T-helper 1 cell (primary cell): ENCODE measurements at regions not wholly inside any gene's neighbourhood (a gene's known extent, or its start where the extent isn't known, plus 50 kb on each side); places are given as distances from the start of the nearest gene placed in this dataset.

Experiments used
- DNase-seq, 5 donors: peaks; one replicate each; pipeline ENCODE4 v3.0.0-alpha.2; 2012 to 2020

DNA sequence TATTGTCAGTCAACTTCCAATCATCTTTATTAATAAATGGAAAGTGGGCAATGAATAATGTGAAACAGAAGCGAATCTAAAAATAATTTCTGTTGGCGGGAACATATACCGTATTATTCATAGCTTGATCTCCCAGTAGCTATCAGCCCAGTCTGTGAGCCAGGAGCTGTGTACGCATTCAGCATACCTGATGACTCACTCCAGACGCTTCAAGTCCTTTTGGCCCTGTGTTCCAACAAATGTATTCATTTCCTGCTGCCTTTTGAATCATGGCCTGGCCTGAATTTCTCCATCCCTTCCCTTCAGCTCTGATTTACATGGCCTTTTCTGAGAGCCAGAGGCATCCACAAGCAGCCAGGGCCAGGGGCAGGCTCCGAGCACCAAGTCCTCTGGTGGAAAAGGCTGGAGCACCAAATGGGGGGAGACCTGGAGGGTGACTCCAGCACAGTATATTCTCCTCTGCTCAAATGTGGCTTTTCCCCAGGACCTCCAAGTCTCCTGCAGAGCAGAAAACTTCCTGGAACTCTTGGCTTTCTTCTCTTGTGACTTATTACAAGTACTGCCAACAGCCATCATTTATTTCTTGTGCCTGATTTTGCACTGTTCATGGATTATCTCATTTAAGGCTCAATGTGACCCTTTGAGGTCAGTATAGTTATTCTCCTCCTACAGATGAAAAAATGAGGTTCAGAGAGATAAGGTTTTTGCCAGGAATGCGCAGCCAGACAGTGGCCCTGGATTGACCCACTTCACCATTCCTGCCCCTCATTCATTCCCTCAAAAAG lies 108.7 kb downstream of the EN1 start:
- DNase-seq: no peak

DNA sequence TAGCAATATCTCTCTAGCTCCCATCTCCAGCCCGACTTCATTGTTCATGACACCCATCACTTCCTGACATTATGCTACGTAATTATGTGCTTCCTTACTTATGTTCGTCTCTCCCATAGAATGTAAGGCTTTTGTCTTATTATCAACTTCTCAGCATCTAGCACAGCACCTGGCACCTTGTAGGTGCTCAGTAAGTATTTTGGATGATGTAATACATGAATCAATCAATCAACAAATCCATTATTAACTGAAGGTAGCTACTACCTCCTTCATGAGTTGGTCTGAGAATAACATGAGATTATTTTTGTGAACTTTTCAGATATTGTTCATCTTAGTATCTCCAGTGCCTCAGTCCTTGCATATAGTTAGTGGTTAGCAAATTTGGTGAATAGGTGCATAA lies 109.3 kb downstream of the EN1 start:
- no peak for DNase-seq

DNA sequence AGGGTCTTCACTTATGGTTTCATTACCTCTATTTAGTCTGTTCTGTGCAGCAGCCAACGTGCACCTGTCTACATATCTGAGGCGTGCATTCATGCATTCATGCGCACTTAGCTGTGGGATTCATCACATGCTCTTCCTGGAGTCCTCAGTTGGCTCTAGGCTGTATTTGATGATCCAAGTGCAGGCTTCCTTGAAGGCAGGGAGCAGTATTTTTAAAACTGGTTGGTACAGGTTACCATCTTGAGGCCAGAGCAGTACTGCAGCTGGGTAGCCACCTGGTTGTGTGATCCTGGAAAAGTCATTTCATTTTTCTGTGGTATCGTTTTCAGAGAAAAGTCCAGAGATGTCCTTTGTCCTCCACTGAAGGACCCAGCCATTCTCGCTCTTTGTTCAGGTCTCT lies 109.8 kb downstream of the EN1 start:
- no peak for DNase-seq

DNA sequence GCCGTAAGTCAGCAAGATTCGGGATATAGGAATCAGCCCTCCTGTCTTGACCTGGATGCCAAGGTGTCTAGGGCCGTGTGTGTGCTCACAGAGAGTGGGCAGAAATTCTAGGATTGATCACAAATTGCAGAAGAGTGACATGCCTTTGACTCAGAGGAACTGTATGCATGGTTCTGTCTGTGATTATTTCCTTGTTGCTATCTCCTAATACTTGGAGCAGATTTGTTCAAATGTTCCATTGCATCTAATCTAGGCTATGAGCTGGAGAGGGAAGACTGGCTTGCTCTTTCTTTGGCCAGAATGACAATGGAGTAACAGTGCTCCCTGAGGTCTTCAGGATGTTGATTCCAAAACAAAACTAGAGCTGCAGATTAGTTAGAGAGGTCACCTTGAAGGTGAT lies 115.0 kb downstream of the EN1 start:
- DNase-seq: no peak

DNA sequence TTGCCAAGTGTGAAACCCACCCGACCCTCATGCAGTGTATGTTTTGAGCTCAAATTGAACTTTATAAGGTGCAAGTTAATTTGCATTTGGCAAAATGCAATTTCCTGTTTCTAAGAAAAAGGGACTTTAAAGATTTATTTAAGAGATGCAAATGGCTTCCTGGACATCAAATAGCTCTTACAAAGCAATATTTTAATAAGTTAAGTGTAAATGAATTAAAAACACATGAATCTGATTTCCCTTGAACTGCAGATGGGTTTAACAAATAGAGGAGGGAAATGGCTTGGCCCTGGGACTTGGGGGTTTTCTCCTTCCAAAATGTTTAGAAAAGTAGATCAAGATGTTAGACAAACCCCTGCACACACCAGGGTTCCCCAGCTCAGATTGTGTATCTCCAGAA lies 116.0 kb downstream of the EN1 start:
- DNase-seq: no peak

DNA sequence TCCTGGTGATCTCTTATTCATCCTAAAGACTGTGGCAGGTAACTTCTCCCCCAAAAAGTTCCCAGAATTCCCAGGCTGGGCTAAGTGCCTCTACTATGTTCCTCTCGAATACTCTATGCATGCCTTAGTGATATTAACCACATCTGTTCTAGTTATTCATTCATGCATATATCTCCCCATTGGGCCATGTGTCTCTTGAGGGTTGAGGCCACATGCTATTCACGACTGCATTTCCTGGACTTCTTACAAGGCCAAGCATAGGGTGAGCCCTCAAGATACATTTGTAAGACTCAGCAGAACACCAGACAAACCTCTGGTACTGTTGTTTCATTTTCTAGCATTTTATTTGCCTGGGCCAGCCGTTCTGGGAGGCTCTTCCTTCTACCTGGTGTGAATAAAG lies 117.0 kb downstream of the EN1 start:
- no peak for DNase-seq

DNA sequence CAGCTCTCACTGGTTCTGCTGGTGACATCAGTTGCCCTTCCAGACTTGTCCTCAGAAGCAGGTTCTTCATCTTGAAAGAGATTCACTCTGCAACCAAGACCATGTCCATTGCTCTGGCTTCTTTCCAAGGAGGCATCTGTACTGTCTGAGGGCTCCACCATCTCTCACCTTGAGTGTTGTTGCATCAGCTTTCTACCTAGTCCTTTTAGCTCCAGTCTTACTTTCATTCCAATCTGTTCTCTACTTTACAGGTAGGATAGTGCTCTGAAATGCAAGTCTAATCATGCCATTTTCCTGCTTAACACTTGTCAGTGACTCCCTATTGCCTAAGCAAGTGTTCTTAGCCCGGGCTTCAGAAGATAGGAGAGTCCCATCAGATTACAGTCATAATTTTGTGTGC lies 117.7 kb downstream of the EN1 start:
- DNase-seq: no peak

DNA sequence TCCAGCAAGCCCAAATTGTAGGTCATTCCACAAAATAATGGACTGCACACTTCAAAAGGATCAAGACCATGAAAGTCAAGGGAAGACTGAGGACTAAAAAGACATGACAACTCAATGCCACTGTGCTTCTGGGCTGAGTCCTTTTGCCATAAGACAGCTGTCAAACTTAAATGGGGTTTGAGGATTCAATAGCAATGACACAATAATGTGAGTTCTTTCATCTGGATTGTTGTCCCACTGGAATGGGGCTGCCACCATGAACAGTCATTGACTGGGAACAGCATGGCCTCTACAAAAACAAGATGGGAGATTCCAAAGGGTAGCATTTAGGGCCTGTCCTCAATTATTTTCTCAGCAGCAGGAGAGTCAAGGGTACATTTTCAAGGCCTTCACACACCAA lies 118.5 kb downstream of the EN1 start:
- no peak for DNase-seq

DNA sequence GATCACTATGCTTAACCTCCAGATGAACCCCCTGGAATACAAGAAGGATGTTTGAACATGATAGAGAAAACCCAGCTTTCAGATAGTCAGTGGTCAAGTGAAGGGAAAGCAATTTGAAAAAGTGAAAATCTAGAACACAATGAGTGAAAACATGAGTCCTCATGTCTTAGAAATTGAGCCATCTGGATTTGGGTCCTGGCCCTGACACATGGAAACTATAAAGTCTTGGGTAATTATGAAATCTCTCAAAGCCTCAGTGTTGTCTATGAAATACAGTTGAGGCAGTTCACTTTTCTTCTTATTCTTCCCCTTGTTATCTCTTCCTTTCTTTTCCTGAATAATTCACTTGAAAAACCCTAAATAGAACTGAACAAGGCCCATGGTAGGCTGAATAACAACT lies 120.6 kb downstream of the EN1 start:
- DNase-seq: no peak

DNA sequence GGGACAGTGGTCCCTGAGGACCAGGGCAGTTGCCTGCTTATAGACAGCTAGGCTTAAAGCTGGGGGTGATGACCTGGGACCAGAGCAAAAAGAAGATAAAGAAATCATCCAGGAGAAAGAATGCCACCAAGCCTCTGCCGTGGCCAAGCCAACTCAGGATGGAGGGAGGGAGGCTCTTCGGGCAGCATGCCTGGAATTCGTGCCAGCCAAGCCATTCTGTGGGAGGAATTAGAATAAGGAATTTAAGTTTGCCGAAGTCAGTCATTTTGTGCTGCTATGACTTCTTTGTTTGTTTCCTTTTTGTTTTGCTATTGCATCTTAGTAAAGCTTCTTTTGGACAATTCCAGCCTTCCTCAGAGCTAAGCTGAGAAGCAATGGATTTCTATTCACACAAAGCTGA lies 124.1 kb downstream of the EN1 start:
- no peak for DNase-seq

DNA sequence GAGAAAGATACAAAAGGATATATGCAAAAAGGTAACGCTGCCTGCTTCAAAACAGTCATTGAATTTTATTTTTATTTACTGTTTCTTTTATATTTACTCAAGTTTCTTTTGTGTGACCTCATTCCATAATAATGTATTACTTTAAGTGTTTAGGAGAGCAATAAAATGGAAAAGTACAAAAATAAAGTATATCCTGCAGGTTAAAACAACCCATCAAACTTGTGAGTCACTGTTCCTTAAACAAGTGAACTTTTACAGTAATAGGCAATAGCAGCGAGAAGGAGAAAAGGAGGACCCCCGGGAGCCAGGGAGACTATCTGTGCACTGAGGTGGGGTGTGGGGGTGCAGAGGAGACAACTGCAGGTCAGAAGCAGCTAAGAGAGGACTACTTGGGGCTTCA lies 124.5 kb downstream of the EN1 start:
- no peak for DNase-seq

DNA sequence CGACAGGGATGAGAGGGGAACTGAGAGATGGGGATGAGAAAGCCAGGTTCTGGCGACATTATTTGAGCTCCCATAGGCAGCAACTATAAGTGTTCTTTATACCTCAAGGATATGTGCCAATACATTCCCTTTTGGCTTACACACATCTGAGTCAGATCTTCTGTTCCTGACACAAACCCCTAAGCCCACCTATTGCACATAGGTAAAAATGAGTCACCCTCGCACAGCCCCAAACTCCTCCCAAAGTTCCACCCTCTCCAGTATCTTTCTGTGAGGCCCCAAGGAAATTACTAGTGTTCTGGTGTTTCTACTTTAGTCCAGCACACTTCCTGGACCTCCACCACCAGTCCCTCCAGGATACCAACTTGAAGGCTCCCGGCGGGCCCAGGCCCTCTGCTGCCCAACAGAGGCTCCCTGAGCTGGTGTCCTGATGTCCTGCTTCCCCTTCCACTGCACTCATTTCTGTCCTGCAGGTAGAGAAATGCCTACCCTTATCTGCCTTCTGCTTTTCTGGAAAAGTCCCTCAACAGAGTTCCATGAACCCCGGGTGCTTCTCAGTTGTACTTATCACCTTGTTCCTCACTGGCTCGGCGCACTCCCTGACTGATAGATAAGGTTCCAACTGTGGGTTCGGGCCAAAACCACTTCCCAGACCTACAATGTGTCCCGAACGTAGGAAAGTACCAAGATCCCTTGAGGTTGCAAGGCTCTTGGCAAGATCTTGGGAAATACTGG lies 125.5 kb downstream of the EN1 start:
- DNase-seq: no peak

DNA sequence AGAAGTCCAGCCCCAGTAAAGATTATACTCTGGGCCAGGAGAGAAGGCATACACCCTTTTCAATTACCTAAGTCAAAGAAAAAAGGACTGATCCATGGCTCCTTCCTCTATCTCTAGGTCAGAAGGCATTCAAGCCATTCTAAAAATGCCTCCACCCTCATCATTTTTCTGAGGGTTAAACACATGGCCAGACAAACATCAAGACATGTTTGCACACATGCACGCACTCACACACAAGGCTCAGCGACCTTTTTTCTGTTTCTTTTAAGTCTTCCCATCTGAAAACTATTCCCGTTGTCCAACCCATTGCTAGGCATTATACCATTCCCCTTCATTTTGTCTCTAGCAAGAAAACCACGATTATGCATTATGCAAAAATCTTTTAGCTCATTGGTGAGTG lies 126.6 kb downstream of the EN1 start:
- DNase-seq: no peak

DNA sequence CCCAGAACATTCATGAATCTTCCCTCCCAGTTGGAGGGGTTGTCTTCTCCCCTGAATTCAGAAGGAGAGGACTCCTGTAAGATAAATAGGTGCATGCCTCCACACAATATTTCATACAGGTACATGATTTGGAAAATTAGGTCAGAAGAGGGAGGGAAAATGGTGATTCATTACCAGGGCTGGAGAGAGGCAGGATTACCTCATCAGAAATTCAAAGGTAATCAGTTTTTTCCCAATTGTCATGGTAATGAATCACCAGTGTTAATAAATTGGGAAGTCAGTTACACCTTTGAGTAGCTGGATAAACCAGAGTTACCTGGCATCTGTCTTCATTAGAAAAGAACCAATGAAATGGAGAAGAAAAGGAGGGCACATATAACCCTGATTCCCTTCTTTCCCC lies 128.5 kb downstream of the EN1 start:
- DNase-seq: no peak

DNA sequence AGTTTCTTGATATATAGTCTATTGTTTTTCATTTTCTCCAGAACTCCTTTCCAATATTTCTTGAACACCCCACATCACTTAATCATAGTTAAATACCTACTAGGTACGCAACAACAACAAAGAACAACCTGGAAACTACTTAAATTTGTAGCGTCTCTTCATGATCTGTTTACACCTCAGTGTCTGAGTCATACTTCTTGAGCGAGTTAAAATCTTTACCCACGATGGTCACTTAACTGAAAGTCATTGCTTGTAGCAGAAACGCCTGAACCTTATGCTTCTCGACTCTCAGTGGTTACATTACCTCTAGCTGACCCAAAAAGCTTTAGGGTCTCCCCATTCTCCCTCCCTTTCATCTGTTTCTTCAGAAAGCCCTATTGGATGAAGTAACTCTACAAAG lies 131.3 kb downstream of the EN1 start:
- DNase-seq: no peak

DNA sequence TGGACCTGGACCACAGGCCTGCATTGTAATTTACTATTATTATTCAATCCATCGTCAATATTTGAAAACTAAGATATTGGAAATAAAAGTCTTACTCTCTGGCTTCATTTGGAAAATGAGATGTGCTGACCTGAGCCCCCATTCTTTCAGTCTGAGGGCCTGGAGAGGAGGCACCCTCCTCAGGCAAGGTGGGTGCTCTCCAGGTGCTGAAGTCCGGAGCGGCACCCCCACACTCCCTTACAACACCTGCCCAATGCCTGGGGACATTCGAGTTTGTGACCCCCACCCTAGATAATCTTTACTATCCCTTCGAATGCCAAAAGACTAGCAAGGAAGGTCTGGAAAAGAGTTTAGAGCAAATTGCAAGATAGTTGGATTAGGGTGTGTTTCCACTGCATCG lies 133.3 kb downstream of the EN1 start:
- DNase-seq: no peak

DNA sequence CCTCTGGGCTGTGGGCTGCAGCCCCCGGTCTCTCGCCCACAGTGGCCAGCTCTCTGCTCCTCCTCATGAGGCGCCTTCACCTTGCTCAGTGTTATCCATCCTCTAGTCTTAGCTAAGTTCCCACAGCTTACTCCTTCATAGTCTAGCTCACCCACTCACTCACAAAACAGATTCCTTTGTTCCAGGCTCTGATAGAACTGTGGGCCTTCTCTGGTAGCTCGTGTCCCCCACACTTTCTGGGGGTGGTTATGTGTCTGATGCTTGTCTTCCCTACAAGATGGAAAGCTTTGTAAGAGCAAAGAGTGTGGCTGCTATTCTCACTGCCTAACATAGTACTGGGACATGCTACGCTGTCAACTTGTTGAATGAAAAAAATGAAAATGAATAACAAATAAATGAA lies 135.8 kb downstream of the EN1 start:
- DNase-seq: no peak

DNA sequence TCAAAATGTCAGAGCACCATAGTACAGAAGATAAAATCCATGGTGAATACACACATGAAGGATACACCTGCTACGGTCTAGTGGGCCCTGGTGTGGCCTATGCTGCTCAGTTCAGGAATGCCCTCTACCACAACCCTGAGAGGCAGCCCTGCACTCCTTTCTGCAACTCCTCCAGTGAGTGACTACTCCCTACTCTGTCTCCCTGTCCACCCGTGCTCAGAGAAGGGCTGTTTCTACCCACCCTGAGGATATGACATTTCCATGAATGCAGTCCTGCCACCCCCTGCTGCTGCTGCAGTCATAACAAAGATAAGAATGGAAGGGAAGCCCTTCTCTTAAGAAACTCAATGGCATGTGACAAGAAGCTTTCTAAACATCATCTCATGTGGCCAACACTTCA lies 137.0 kb downstream of the EN1 start:
- DNase-seq: no peak

DNA sequence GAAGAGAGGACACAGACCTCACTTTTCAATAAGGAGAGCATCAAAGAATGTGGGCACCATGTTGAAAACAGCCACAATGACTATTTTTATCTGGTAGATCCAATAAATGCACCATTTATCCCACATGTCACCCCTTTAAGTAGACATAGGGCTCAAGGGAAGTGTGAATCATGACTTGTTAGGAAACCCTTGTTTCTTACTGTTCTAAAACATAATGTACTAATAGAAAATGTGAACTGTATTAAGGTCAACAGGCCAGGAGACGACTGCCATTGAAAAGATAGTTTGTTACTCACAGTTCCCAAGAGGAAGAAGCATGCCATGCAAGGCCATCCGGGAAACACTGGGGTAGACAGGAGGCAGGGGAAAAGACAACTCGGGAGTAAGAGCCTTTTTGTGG lies 137.7 kb downstream of the EN1 start:
- no peak for DNase-seq

DNA sequence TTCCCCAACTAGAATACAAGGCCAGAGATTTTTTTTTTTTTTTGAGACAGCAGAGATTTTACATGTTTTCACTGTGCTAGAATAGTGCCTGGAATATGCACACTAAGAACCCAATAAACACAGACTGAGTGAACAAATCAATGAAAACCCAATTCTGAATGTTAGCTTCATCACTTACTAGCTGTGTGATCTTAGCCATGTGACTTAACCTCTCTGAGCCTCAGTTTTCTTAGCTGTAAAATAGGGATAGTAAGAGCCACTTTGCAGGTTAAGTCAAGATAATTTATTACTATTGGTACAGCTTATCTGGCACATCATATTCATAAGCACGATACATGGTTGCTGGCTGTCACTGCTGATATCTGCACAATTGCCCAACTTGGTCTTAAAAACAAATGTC lies 140.6 kb downstream of the EN1 start:
- DNase-seq: no peak

DNA sequence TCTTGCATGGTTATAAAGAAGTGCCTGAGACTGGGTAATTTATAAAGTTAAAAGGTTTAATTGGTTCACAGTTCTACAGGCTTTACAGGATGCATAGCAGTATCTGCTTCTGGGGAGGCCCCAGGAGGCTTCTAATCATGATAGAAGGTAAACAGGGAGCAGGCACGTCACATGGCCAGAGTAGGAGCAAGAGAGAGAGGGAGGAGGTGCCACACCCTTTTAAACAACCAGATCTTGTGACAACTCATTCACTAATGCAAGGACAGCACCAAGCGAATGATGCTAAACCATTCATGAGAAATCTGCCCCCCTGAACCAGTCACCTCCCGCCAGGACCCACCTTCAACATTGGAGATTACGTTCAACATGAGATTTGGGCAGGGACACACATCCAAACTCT lies 141.1 kb downstream of the EN1 start:
- no peak for DNase-seq

DNA sequence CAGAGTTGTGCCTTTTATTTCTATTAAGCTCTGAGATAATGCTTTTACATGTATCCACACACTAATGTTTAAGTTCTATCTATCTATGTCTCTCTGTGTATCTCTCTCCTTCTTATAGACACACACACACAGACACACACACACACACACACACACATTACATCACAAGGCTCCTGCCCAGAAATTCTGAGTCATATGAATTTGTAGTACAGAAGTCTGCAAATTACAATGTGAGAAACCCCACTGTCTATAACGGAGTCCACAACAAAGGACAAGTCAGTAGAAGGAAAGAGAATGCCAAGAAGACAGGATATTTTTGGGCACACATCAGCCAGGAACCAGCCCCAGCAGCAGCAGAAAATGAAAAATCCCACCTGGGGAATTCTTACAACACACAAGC lies 142.4 kb downstream of the EN1 start:
- no peak for DNase-seq

DNA sequence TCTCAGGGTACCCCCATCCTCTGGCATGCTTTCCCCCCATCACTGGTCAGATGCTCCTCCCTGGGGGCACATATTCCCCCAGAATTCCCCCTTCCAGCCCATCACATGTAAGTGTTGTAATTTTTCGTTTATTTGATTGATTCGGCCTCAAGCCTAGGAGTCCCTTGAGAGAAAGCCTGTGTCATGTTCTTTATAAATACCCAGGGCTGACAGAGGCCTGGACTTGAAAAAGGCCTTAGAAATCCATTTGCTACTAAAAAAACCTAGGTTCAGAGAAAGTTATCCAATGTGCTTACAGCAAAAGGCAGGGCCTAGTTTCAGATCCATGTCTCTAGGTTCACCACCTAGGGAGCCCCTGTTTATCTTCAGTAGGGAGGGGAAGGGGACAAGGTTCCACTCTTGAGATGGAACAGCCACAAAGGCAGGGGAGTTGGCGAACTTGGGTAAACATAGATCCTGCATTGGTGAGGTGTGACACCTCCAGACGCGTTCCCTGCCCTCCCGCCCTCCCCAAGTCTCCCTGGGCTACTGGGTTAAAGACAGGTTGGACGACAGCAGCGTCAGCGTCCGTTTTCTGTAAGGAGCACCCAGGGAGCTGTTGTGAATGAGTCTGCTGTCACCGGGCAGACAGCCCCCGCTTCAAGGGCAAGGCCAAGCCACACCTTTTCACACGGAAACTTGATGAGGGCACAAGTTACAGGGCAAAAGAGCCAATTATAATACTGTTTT lies 147.8 kb downstream of the EN1 start:
- no peak for DNase-seq

DNA sequence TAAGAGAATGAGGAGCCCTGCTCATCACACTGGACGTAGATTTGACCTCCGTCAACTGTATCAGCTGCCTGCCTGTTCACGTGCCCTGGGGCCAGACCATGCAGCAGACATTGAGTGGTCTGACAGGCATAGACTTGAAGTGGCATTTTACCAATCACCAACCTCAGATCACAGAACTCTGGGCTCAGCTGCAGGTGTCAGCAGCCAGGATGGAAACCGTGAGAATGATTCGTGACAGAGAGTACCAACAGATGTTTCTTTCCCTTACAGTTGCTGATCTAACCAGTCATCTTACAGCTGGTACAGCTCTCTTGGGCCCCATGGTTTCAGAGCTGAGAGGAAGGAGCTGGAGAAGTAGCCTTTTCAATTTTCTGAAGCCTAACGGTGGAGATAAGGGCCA lies 148.9 kb downstream of the EN1 start:
- no peak for DNase-seq
